K562 (cell line): ENCODE measurements at regions not wholly inside any gene's neighbourhood (a gene's known extent, or its start where the extent isn't known, plus 50 kb on each side); places are given as distances from the start of the nearest gene placed in this dataset.

Experiments
- ATAC-seq: fragments of 200-7000 bp; cut with Tn5 transposase; 3 replicates; pipeline ENCODE4 v1.9.1; 2020; ENCODE audit warnings: moderate library complexity
- BruUV-seq: library from RNA; stranded (reverse); fragments of 400-500 nt; replicated peaks from 2 replicates; lab custom pipeline; 2021; lab: Mats Ljungman, UMichigan
- CTCF ChIA-PET: fragments of 300-600 bp; formaldehyde crosslinking; extraction: SDS; loops from one replicate; lab custom pipeline; 2021; ENCODE audit warnings: low intra/inter-chr PET ratio; lab: Yijun Ruan, JAX
- POLR2A ChIA-PET: fragments of 300-600, 350-650 bp; sonication (Branson Sonifier 250); formaldehyde crosslinking; extraction: SDS; loops from one replicate; lab custom pipeline; 2021; ENCODE audit warnings: antibody characterized with exemption, inconsistent platforms; lab: Yijun Ruan, JAX
- DNase-seq, 4 experiments: peaks; one replicate each; pipeline versions ENCODE4 v3.0.0 to v3.0.0-alpha.2; 2011 to 2018; ENCODE audit warnings: low spot score in 3 of 4, mixed read lengths in 3 of 4; ENCODE audit errors: extremely low read depth in 1 of 4
- FAIRE-seq: peaks from 2 replicates; lab custom pipeline; 2011; peaks lifted over from hg19 to GRCh38; lab: Jason Lieb, UNC
- H2AFZ ChIP-seq: 2 replicates; pipeline ENCODE4 v1.6.0; 2011; ENCODE audit warnings: low read depth, low read length, control low read depth, inconsistent platforms
- H3K27ac ChIP-seq: fragments of 200-600 bp; 3 replicates; pipeline ENCODE4 v1.8.0; 2011; ENCODE audit warnings: low read depth, mild to moderate bottlenecking, control low read depth, inconsistent platforms, low read length, moderate library complexity, mixed read lengths; ENCODE audit errors: extremely low read depth
- H3K27me3 ChIP-seq, 2 experiments: fragments of 300-600 bp in 1 of 2; 2 replicates in 1 of 2; 3 replicates in 1 of 2; pipeline versions ENCODE4 v1.6.0 to v1.8.0; 2011; ENCODE audit warnings: inconsistent platforms in 2 of 2, low read length in 2 of 2, mild to moderate bottlenecking in 1 of 2, mixed read lengths in 1 of 2, moderate library complexity in 1 of 2; ENCODE audit not compliant: control insufficient read depth in 2 of 2, insufficient read depth in 2 of 2
- H3K36me3 ChIP-seq: fragments of 300-600 bp; 3 replicates; pipeline ENCODE4 v1.8.0; 2011; ENCODE audit warnings: mild to moderate bottlenecking, low read length, inconsistent platforms; ENCODE audit not compliant: control insufficient read depth, insufficient read depth
- H3K4me1 ChIP-seq, 2 experiments: fragments of 200-600 bp in 1 of 2; replicated peaks in 1 of 2; 2 replicates in 1 of 2; 3 replicates in 1 of 2; pipeline versions ENCODE4 v1.5.1 to v1.8.0; 2011; ENCODE audit warnings: inconsistent platforms in 2 of 2, low read length in 2 of 2, mild to moderate bottlenecking in 1 of 2, mixed read lengths in 1 of 2, moderate library complexity in 1 of 2; ENCODE audit not compliant: control insufficient read depth in 2 of 2, insufficient read depth in 2 of 2
- H3K4me2 ChIP-seq: 2 replicates; pipeline ENCODE4 v1.6.1; 2011; ENCODE audit warnings: low read length, control low read depth, inconsistent platforms, mixed read lengths; ENCODE audit not compliant: insufficient read depth
- H3K4me3 ChIP-seq: fragments of 200-600 bp; sonication (generic), shearing (Covaris generic); 2 replicates; pipeline ENCODE4 v1.5.1; 2016; ENCODE audit warnings: control low read depth, inconsistent platforms
- H3K79me2 ChIP-seq: fragments of 200-600 bp; 3 replicates; pipeline ENCODE4 v1.8.0; 2011; ENCODE audit warnings: low read length, inconsistent platforms; ENCODE audit not compliant: control insufficient read depth, insufficient read depth
- H3K9ac ChIP-seq, 2 experiments: 2 replicates each; pipeline versions ENCODE4 v1.6.0 to v1.6.1; 2011; ENCODE audit warnings: low read depth in 2 of 2, low read length in 2 of 2, control low read depth in 1 of 2, inconsistent platforms in 1 of 2, mild to moderate bottlenecking in 1 of 2, mixed read lengths in 1 of 2; ENCODE audit not compliant: insufficient read depth in 1 of 2
- H3K9me1 ChIP-seq: one replicate; pipeline ENCODE4 v1.6.0; 2011; ENCODE audit warnings: inconsistent platforms, mild to moderate bottlenecking, low read length, moderate library complexity; ENCODE audit not compliant: control insufficient read depth, insufficient read depth
- H3K9me3 ChIP-seq: replicated peaks from 2 replicates; pipeline ENCODE4 v1.5.1; 2011; ENCODE audit warnings: low read depth, low read length, inconsistent platforms; ENCODE audit not compliant: control insufficient read depth, insufficient read depth
- H4K20me1 ChIP-seq: replicated peaks from 2 replicates; pipeline ENCODE4 v1.6.1; 2011; ENCODE audit warnings: low read length, inconsistent platforms, mixed read lengths; ENCODE audit not compliant: control insufficient read depth, insufficient read depth
- CCNT2 ChIP-seq: IDR thresholded peaks from 2 replicates; pipeline ENCODE4 v1.6.1; 2011; ENCODE audit warnings: borderline replicate concordance, low read depth, mild to moderate bottlenecking, moderate library complexity, mixed read lengths, low read length; ENCODE audit not compliant: insufficient read length; ENCODE audit errors: extremely low read depth
- HOXB6 ChIP-seq: fragments of 250-450 bp; sonication (Bioruptor Pico); IDR thresholded peaks from 2 replicates; pipeline ENCODE4 v1.5.1; 2022; ENCODE audit warnings: mild to moderate bottlenecking, borderline replicate concordance
- NCOA1 ChIP-seq: fragments of 450-650 bp; IDR thresholded peaks from 2 replicates; pipeline ENCODE4 v1.6.1; 2016; ENCODE audit warnings: low read depth
- RBM25 ChIP-seq: fragments of 200-400 bp; formaldehyde crosslinking; IDR thresholded peaks from 2 replicates; pipeline ENCODE4 v1.6.1; 2018; ENCODE audit warnings: low read length, low read depth, moderate library complexity; ENCODE audit not compliant: severe bottlenecking
- ZNF23 ChIP-seq: fragments of 250-450 bp; sonication (Bioruptor Pico); IDR thresholded peaks from 2 replicates; pipeline ENCODE4 v1.4.0; 2020; ENCODE audit warnings: mild to moderate bottlenecking
- ZNF778 ChIP-seq: fragments of 450-650 bp; formaldehyde crosslinking; IDR thresholded peaks from 2 replicates; pipeline ENCODE4 v1.4.0; 2020; ENCODE audit warnings: mild to moderate bottlenecking, moderate library complexity
- WGBS: fragments of 100-300 bp; shearing (Covaris generic); methylation state at CpG from one replicate; pipeline ENCODE4 v1.1.6; 2016; ENCODE audit warnings: low coverage, mixed read lengths; ENCODE audit not compliant: insufficient coverage; ENCODE audit errors: missing lambda C conversion rate; 5-methylcytosine and 5-hydroxymethylcytosine counted together
- in situ Hi-C: fragments of 300-500 bp; cut with MboI; formaldehyde crosslinking; loops from 4 replicates; pipeline ENCODE4 v1.15.0; 2018; ENCODE audit warnings: inconsistent platforms, mixed read lengths
- intact Hi-C: fragments of 100-400 bp; cut with micrococcal nuclease; formaldehyde crosslinking; loops from 2 replicates; pipeline ENCODE4 v1.14.2; 2022
- TF ChIP-seq, protein P1 (sequence below): fragments of 450-650 bp; IDR thresholded peaks from 2 replicates; pipeline ENCODE4 v1.6.1; 2016; ENCODE audit warnings: mild to moderate bottlenecking, moderate library complexity
- TF ChIP-seq, protein P2 (sequence below): IDR thresholded peaks from 2 replicates; pipeline ENCODE4 v1.6.1; 2011; ENCODE audit not compliant: insufficient read length; ENCODE audit errors: extremely low read depth

- TF ChIP-seq NCOA1 = no peak
Observed at GRCh38 chr15:69868756-69869155, 229.0 kb downstream of the TLE3 start (continued).

- intact Hi-C loops (no loop called here), in situ Hi-C loops (no loop called here)
- Histone ChIP-seq H2AFZ (no peak overlapping the region), H3K9ac (no peak overlapping the region), H3K4me2 (no peak overlapping the region), H3K27me3 (peaks cover 2 to 3% of the 10 kb centered on the region in 2 experiments; a peak in 1 of 5 replicates), H3K9me1 (no peaks in the 10 kb centered on the region), H3K4me1 (no peaks in the 10 kb centered on the region), H3K4me3 (no peak overlapping the region), H3K79me2 (no peaks in the 10 kb centered on the region), H3K36me3 (no peaks in the 10 kb centered on the region), H3K27ac (no peak overlapping the region), H4K20me1 (no peaks in the 10 kb centered on the region; the same call in 1 of the 2 replicates), H3K9me3 (no peaks in the 10 kb centered on the region)
- ChIA-PET POLR2A (interaction anchor here (0.7 to 0.9 kb wide), 3 partner anchors 13 to 228 kb away, joined by 3 to 4 read pairs (median 3); no protein-coding TSS in a partner anchor), CTCF (no interaction called here)
- 0% methylated on average over 2 of the region's 2 CpGs for WGBS
- DNase-seq (no peak), FAIRE-seq (no peak), ATAC-seq (no peak)
- no TSS peak for BruUV-seq
- TF ChIP-seq ZNF778 (CRISPR knock-in tag) (no peak), RBM25 (no peak), HOXB6 (no peak), ZNF23 (CRISPR knock-in tag) (no peak), CCNT2 (no peak)
- TF ChIP-seq, protein P1, sequence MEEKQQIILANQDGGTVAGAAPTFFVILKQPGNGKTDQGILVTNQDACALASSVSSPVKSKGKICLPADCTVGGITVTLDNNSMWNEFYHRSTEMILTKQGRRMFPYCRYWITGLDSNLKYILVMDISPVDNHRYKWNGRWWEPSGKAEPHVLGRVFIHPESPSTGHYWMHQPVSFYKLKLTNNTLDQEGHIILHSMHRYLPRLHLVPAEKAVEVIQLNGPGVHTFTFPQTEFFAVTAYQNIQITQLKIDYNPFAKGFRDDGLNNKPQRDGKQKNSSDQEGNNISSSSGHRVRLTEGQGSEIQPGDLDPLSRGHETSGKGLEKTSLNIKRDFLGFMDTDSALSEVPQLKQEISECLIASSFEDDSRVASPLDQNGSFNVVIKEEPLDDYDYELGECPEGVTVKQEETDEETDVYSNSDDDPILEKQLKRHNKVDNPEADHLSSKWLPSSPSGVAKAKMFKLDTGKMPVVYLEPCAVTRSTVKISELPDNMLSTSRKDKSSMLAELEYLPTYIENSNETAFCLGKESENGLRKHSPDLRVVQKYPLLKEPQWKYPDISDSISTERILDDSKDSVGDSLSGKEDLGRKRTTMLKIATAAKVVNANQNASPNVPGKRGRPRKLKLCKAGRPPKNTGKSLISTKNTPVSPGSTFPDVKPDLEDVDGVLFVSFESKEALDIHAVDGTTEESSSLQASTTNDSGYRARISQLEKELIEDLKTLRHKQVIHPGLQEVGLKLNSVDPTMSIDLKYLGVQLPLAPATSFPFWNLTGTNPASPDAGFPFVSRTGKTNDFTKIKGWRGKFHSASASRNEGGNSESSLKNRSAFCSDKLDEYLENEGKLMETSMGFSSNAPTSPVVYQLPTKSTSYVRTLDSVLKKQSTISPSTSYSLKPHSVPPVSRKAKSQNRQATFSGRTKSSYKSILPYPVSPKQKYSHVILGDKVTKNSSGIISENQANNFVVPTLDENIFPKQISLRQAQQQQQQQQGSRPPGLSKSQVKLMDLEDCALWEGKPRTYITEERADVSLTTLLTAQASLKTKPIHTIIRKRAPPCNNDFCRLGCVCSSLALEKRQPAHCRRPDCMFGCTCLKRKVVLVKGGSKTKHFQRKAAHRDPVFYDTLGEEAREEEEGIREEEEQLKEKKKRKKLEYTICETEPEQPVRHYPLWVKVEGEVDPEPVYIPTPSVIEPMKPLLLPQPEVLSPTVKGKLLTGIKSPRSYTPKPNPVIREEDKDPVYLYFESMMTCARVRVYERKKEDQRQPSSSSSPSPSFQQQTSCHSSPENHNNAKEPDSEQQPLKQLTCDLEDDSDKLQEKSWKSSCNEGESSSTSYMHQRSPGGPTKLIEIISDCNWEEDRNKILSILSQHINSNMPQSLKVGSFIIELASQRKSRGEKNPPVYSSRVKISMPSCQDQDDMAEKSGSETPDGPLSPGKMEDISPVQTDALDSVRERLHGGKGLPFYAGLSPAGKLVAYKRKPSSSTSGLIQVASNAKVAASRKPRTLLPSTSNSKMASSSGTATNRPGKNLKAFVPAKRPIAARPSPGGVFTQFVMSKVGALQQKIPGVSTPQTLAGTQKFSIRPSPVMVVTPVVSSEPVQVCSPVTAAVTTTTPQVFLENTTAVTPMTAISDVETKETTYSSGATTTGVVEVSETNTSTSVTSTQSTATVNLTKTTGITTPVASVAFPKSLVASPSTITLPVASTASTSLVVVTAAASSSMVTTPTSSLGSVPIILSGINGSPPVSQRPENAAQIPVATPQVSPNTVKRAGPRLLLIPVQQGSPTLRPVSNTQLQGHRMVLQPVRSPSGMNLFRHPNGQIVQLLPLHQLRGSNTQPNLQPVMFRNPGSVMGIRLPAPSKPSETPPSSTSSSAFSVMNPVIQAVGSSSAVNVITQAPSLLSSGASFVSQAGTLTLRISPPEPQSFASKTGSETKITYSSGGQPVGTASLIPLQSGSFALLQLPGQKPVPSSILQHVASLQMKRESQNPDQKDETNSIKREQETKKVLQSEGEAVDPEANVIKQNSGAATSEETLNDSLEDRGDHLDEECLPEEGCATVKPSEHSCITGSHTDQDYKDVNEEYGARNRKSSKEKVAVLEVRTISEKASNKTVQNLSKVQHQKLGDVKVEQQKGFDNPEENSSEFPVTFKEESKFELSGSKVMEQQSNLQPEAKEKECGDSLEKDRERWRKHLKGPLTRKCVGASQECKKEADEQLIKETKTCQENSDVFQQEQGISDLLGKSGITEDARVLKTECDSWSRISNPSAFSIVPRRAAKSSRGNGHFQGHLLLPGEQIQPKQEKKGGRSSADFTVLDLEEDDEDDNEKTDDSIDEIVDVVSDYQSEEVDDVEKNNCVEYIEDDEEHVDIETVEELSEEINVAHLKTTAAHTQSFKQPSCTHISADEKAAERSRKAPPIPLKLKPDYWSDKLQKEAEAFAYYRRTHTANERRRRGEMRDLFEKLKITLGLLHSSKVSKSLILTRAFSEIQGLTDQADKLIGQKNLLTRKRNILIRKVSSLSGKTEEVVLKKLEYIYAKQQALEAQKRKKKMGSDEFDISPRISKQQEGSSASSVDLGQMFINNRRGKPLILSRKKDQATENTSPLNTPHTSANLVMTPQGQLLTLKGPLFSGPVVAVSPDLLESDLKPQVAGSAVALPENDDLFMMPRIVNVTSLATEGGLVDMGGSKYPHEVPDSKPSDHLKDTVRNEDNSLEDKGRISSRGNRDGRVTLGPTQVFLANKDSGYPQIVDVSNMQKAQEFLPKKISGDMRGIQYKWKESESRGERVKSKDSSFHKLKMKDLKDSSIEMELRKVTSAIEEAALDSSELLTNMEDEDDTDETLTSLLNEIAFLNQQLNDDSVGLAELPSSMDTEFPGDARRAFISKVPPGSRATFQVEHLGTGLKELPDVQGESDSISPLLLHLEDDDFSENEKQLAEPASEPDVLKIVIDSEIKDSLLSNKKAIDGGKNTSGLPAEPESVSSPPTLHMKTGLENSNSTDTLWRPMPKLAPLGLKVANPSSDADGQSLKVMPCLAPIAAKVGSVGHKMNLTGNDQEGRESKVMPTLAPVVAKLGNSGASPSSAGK = no peak
- TF ChIP-seq, protein P2, sequence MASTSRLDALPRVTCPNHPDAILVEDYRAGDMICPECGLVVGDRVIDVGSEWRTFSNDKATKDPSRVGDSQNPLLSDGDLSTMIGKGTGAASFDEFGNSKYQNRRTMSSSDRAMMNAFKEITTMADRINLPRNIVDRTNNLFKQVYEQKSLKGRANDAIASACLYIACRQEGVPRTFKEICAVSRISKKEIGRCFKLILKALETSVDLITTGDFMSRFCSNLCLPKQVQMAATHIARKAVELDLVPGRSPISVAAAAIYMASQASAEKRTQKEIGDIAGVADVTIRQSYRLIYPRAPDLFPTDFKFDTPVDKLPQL = no peak
Observed at GRCh38 chr15:69869291-69869690, 228.4 kb downstream of the TLE3 start.
